T-cell (primary cell): ENCODE measurements at regions not wholly inside any gene's neighbourhood (a gene's known extent, or its start where the extent isn't known, plus 50 kb on each side); places are given as distances from the start of the nearest gene placed in this dataset.

Experiments used
- ATAC-seq, 4 experiments: fragments of 200-7000 bp in 3 of 4; fragments of 150-1000 bp in 1 of 4; cut with Tn5 transposase; replicated peaks in 1 of 4; 1 replicate in 3 of 4; 2 replicates in 1 of 4; pipeline ENCODE4 v1.10.0; 2021; ENCODE audit warnings: moderate library complexity in 3 of 4, mild to moderate bottlenecking in 2 of 4, moderate number of reproducible peaks in 1 of 4
- CTCF ChIA-PET, 2 donors: fragments of 300-600 bp; sonication (Branson Sonifier 250); formaldehyde crosslinking; loops; one replicate each; lab custom pipeline; 2022; ENCODE audit warnings: antibody characterized with exemption in 2 of 2; lab: Charles Lee
- POLR2A ChIA-PET, 2 donors: fragments of 300-600 bp; sonication (Branson Sonifier 250); formaldehyde crosslinking; loops; one replicate each; lab custom pipeline; 2022; ENCODE audit warnings: antibody characterized with exemption in 2 of 2; lab: Charles Lee
- DNase-seq, 35 experiments: peaks; one replicate each; pipeline versions ENCODE4 v3.0.0 to v3.0.0-alpha.2; 2013 to 2023
- H3K27ac ChIP-seq: one replicate; pipeline ENCODE4 v1.5.1; 2013; ENCODE audit warnings: low read length
- H3K27me3 ChIP-seq, 2 experiments: replicated peaks in 1 of 2; 1 replicate in 1 of 2; 2 replicates in 1 of 2; pipeline versions ENCODE4 v1.6.1 to v1.7.0; 2013; ENCODE audit warnings: low read length in 1 of 2, mixed read lengths in 1 of 2; ENCODE audit not compliant: control insufficient read depth in 2 of 2, insufficient read depth in 2 of 2; ENCODE audit errors: extremely low read depth in 1 of 2
- H3K36me3 ChIP-seq, 2 donors: 1 replicate in 1 of 2; 2 replicates in 1 of 2; pipeline versions ENCODE4 v1.6.1 to v1.7.0; 2013; ENCODE audit warnings: low read length in 1 of 2; ENCODE audit not compliant: control insufficient read depth in 2 of 2, insufficient read depth in 1 of 2; ENCODE audit errors: extremely low read depth in 1 of 2
- H3K4me1 ChIP-seq, 2 experiments: 1 replicate in 1 of 2; 2 replicates in 1 of 2; pipeline versions ENCODE4 v1.6.1 to v1.7.0; 2013; ENCODE audit warnings: low read length in 2 of 2, mixed read lengths in 1 of 2; ENCODE audit not compliant: insufficient read depth in 2 of 2, control insufficient read depth in 1 of 2; ENCODE audit errors: extremely low read depth in 1 of 2
- H3K4me3 ChIP-seq, 2 donors: 1 replicate in 1 of 2; 2 replicates in 1 of 2; pipeline versions ENCODE4 v1.5.1 to v1.7.0; 2013; ENCODE audit warnings: mild to moderate bottlenecking in 2 of 2, low read length in 1 of 2, moderate library complexity in 1 of 2; ENCODE audit not compliant: control insufficient read depth in 1 of 2; ENCODE audit errors: extremely low read depth in 1 of 2
- H3K9me3 ChIP-seq: 2 replicates; pipeline ENCODE4 v1.7.0; 2013
- H3K27ac Mint-ChIP-seq, 2 donors: one replicate each; pipeline ENCODE4 v1.8.0; 2020 to 2021; ENCODE audit warnings: mild to moderate bottlenecking in 2 of 2, mixed read lengths in 2 of 2
- H3K27me3 Mint-ChIP-seq, 2 donors: one replicate each; pipeline ENCODE4 v1.8.0; 2021 to 2022; ENCODE audit warnings: mixed read lengths in 2 of 2
- H3K36me3 Mint-ChIP-seq: one replicate; pipeline ENCODE4 v1.8.0; 2021; ENCODE audit warnings: mixed read lengths
- H3K4me1 Mint-ChIP-seq, 3 donors: one replicate each; pipeline ENCODE4 v1.8.0; 2020 to 2022; ENCODE audit warnings: mixed read lengths in 3 of 3, mild to moderate bottlenecking in 1 of 3
- H3K4me3 Mint-ChIP-seq, 3 donors: one replicate each; pipeline ENCODE4 v1.8.0; 2020 to 2022; ENCODE audit warnings: mild to moderate bottlenecking in 3 of 3, mixed read lengths in 3 of 3, moderate library complexity in 3 of 3
- H3K9me3 Mint-ChIP-seq, 3 donors: one replicate each; pipeline ENCODE4 v1.8.0; 2020 to 2022; ENCODE audit warnings: mixed read lengths in 3 of 3
- WGBS: methylation state at CpG from one replicate; pipeline ENCODE4 v1.1.5; 2013; ENCODE audit warnings: missing lambda C conversion rate; ENCODE audit not compliant: insufficient coverage; 5-methylcytosine and 5-hydroxymethylcytosine counted together

- ChIA-PET CTCF (interaction anchor here in 1 of 2 donors (0.8 kb wide), 1 partner anchor 1984 kb away, joined by 3 read pairs; no protein-coding TSS in a partner anchor), POLR2A (no interaction called here)
- no peaks in the 10 kb centered on the region for H3K27me3 Mint-ChIP-seq
- no peak overlapping the region for H3K27ac Mint-ChIP-seq
- H3K9me3 Mint-ChIP-seq: peaks cover 0 to 3% (median 0%) of the 10 kb centered on the region in 3 donors
- no peaks in the 10 kb centered on the region for H3K36me3 Mint-ChIP-seq
- Histone ChIP-seq H3K9me3 (no peaks in the 10 kb centered on the region), H3K36me3 (no peaks in the 10 kb centered on the region), H3K27ac (no peak overlapping the region), H3K4me3 (no peak overlapping the region), H3K4me1 (no peaks in the 10 kb centered on the region), H3K27me3 (no peaks in the 10 kb centered on the region)
- ATAC-seq: no peak
- H3K4me3 Mint-ChIP-seq: no peak overlapping the region
- WGBS: no CpG with 5 or more reads among the region's 2 CpGs
- no peaks in the 10 kb centered on the region for H3K4me1 Mint-ChIP-seq
- DNase-seq: no peak
Measured at GRCh38 chr3:168341956-168342936, 246.5 kb upstream of the GOLIM4 start.

GRCh38 chr3:168341192-168341815 is 245.6 kb upstream of the GOLIM4 start:
- Mint-ChIP-seq H3K27me3 (no peaks in the 10 kb centered on the region), H3K36me3 (no peaks in the 10 kb centered on the region), H3K27ac (no peak overlapping the region), H3K9me3 (peaks cover 0 to 3% (median 0%) of the 10 kb centered on the region in 3 donors), H3K4me1 (no peaks in the 10 kb centered on the region), H3K4me3 (no peak overlapping the region)
- no peak for DNase-seq
- H3K27ac ChIP-seq: no peak overlapping the region
- no peaks in the 10 kb centered on the region for H3K4me1 ChIP-seq
- no peaks in the 10 kb centered on the region for H3K27me3 ChIP-seq
- no peak for ATAC-seq
- ChIA-PET POLR2A (no interaction called here), CTCF (no interaction called here)
- no peaks in the 10 kb centered on the region for H3K36me3 ChIP-seq
- no peaks in the 10 kb centered on the region for H3K9me3 ChIP-seq
- WGBS: no CpG with 5 or more reads among the region's 3 CpGs
- no peak overlapping the region for H3K4me3 ChIP-seq

GRCh38 chr3:168338161-168338560 is 242.4 kb upstream of the GOLIM4 start:
- no peak overlapping the region for H3K27ac Mint-ChIP-seq
- CTCF ChIA-PET: no interaction called here
- Histone ChIP-seq H3K27ac (no peak overlapping the region), H3K27me3 (no peaks in the 10 kb centered on the region), H3K36me3 (no peaks in the 10 kb centered on the region), H3K4me1 (no peaks in the 10 kb centered on the region), H3K4me3 (no peak overlapping the region), H3K9me3 (no peaks in the 10 kb centered on the region)
- DNase-seq (no peak), ATAC-seq (no peak)
- peaks cover 0 to 3% (median 2%) of the 10 kb centered on the region in 3 donors for H3K9me3 Mint-ChIP-seq
- no peaks in the 10 kb centered on the region for H3K27me3 Mint-ChIP-seq
- no peak overlapping the region for H3K4me3 Mint-ChIP-seq
- H3K4me1 Mint-ChIP-seq: no peaks in the 10 kb centered on the region
- no CpG with 5 or more reads among the region's 1 CpG for WGBS
- H3K36me3 Mint-ChIP-seq: no peaks in the 10 kb centered on the region
- POLR2A ChIA-PET: no interaction called here

- Mint-ChIP-seq H3K27ac (no peak overlapping the region), H3K4me3 (no peak overlapping the region), H3K27me3 (no peaks in the 10 kb centered on the region), H3K4me1 (no peaks in the 10 kb centered on the region), H3K36me3 (no peaks in the 10 kb centered on the region), H3K9me3 (peaks cover 0 to 7% (median 2%) of the 10 kb centered on the region in 3 donors)
- no peaks in the 10 kb centered on the region for H3K4me1 ChIP-seq
- no peaks in the 10 kb centered on the region for H3K36me3 ChIP-seq
- ATAC-seq (no peak), DNase-seq (no peak)
- WGBS: no CpG with 5 or more reads among the region's 3 CpGs
- ChIA-PET CTCF (no interaction called here), POLR2A (no interaction called here)
- no peak overlapping the region for H3K27ac ChIP-seq
- no peaks in the 10 kb centered on the region for H3K9me3 ChIP-seq
- no peak overlapping the region for H3K4me3 ChIP-seq
- no peaks in the 10 kb centered on the region for H3K27me3 ChIP-seq
Measured at GRCh38 chr3:168336276-168336675, 240.6 kb upstream of the GOLIM4 start.

- Histone ChIP-seq H3K4me1 (no peaks in the 10 kb centered on the region), H3K27ac (no peak overlapping the region), H3K36me3 (no peaks in the 10 kb centered on the region), H3K27me3 (no peaks in the 10 kb centered on the region), H3K9me3 (no peaks in the 10 kb centered on the region), H3K4me3 (no peak overlapping the region)
- ATAC-seq (no peak), DNase-seq (no peak)
- no peaks in the 10 kb centered on the region for H3K27me3 Mint-ChIP-seq
- H3K4me1 Mint-ChIP-seq: no peaks in the 10 kb centered on the region
- no peak overlapping the region for H3K4me3 Mint-ChIP-seq
- H3K27ac Mint-ChIP-seq: no peak overlapping the region
- CTCF ChIA-PET: no interaction called here
- no peaks in the 10 kb centered on the region for H3K36me3 Mint-ChIP-seq
- POLR2A ChIA-PET: no interaction called here
- H3K9me3 Mint-ChIP-seq: peaks cover 0 to 7% (median 4%) of the 10 kb centered on the region in 3 donors
Measured at GRCh38 chr3:168333410-168333935, 237.7 kb upstream of the GOLIM4 start.

GRCh38 chr3:168331756-168332155 is 236.0 kb upstream of the GOLIM4 start:
- DNase-seq (no peak), ATAC-seq (no peak)
- no peak overlapping the region for H3K27ac Mint-ChIP-seq
- WGBS: no CpG with 5 or more reads among the region's 3 CpGs
- no peak overlapping the region for H3K4me3 Mint-ChIP-seq
- H3K27me3 ChIP-seq: no peaks in the 10 kb centered on the region
- no peaks in the 10 kb centered on the region for H3K9me3 ChIP-seq
- ChIA-PET POLR2A (no interaction called here), CTCF (no interaction called here)
- H3K36me3 Mint-ChIP-seq: no peaks in the 10 kb centered on the region
- H3K4me1 ChIP-seq: no peaks in the 10 kb centered on the region
- peaks cover 0 to 4% (median 4%) of the 10 kb centered on the region in 3 donors for H3K9me3 Mint-ChIP-seq
- H3K36me3 ChIP-seq: no peaks in the 10 kb centered on the region
- no peak overlapping the region for H3K27ac ChIP-seq
- H3K27me3 Mint-ChIP-seq: no peaks in the 10 kb centered on the region
- H3K4me3 ChIP-seq: no peak overlapping the region
- H3K4me1 Mint-ChIP-seq: no peaks in the 10 kb centered on the region
